Natural killer cell (primary cell): ENCODE measurements at regions not wholly inside any gene's neighbourhood (a gene's known extent, or its start where the extent isn't known, plus 50 kb on each side); places are given as distances from the start of the nearest gene placed in this dataset.
"Not testable (repeated sequence)": the region's sequence is repeated elsewhere in the genome, so short reads cannot be mapped to it uniquely, and the experiment has no call there.

Experiments used
- ATAC-seq, 3 donors: fragments of 150-1000 bp in 2 of 3; fragments of 200-7000 bp in 1 of 3; cut with Tn5 transposase; 1 replicate in 1 of 3; 2 replicates in 2 of 3; pipeline ENCODE4 v1.10.0; 2021; ENCODE audit warnings: mild to moderate bottlenecking in 2 of 3, moderate library complexity in 2 of 3
- DNase-seq, 2 donors: peaks; one replicate each; pipeline versions ENCODE4 v3.0.0 to v3.0.0-alpha.2; 2013 to 2021; ENCODE audit warnings: mixed read lengths in 1 of 2
- H3K27ac ChIP-seq: one replicate; pipeline ENCODE4 v1.5.1; 2013; ENCODE audit warnings: mild to moderate bottlenecking, low read length
- H3K27me3 ChIP-seq: one replicate; pipeline ENCODE4 v1.6.1; 2013; ENCODE audit warnings: low read length; ENCODE audit not compliant: control insufficient read depth, insufficient read depth
- H3K36me3 ChIP-seq: one replicate; pipeline ENCODE4 v1.6.1; 2013; ENCODE audit warnings: low read length; ENCODE audit not compliant: control insufficient read depth, insufficient read depth
- H3K4me1 ChIP-seq: one replicate; pipeline ENCODE4 v1.6.1; 2013; ENCODE audit warnings: low read length; ENCODE audit not compliant: control insufficient read depth, insufficient read depth
- H3K4me3 ChIP-seq: one replicate; pipeline ENCODE4 v1.5.1; 2013; ENCODE audit warnings: low read length
- H3K9me3 ChIP-seq: one replicate; pipeline ENCODE4 v1.6.1; 2013; ENCODE audit warnings: low read length; ENCODE audit not compliant: control insufficient read depth, insufficient read depth
- H3K27ac Mint-ChIP-seq, 2 donors: one replicate each; pipeline ENCODE4 v1.8.0; 2022; ENCODE audit warnings: mild to moderate bottlenecking in 2 of 2, mixed read lengths in 2 of 2, moderate library complexity in 1 of 2
- H3K27me3 Mint-ChIP-seq, 2 donors: one replicate each; pipeline ENCODE4 v1.8.0; 2022; ENCODE audit warnings: low read depth in 2 of 2, mixed read lengths in 2 of 2
- H3K36me3 Mint-ChIP-seq: one replicate; pipeline ENCODE4 v1.8.0; 2022; ENCODE audit warnings: mixed read lengths
- H3K4me1 Mint-ChIP-seq, 2 donors: one replicate each; pipeline ENCODE4 v1.8.0; 2022; ENCODE audit warnings: mixed read lengths in 2 of 2
- H3K4me3 Mint-ChIP-seq: one replicate; pipeline ENCODE4 v1.8.0; 2022; ENCODE audit warnings: mild to moderate bottlenecking, moderate library complexity, mixed read lengths
- H3K9me3 Mint-ChIP-seq, 2 donors: one replicate each; pipeline ENCODE4 v1.8.0; 2022; ENCODE audit warnings: mixed read lengths in 2 of 2
- WGBS: methylation state at CpG from one replicate; pipeline ENCODE4 v1.1.7; 2013; ENCODE audit warnings: missing lambda C conversion rate; ENCODE audit not compliant: insufficient coverage; 5-methylcytosine and 5-hydroxymethylcytosine counted together
- intact Hi-C: fragments of 100-400 bp; cut with micrococcal nuclease; formaldehyde crosslinking; loops from one replicate; pipeline ENCODE4 v1.14.2; 2022
- TF ChIP-seq, protein P1 (sequence below): fragments of 200-600 bp; IDR thresholded peaks from one replicate; pipeline ENCODE4 v1.8.0; 2022; ENCODE audit warnings: antibody characterized with exemption

DNA sequence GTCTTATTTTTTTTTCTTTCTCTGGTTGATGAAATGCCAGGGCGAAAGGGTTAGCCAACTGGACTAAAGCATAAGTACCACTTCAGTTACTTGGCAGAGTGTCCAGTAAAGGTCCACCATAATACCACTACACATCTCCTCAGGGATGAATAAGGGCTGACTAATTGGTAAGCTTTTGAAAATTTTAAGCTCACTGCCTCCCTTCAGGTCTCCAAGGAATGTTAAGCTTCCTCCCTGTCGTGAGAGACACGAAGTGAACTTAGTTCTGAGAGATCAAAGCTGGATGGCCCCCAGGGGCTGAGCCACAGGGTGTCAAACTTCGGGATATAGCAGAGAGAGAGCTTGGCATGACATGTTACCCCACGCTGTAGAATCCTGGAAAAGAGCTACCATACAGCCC, 111.4 kb downstream of the VSIG4 start:
- no peaks in the 10 kb centered on the region for H3K27me3 Mint-ChIP-seq
- Histone ChIP-seq H3K27me3 (no peaks in the 10 kb centered on the region), H3K9me3 (peaks cover 12% of the 10 kb centered on the region), H3K4me3 (no peak overlapping the region), H3K27ac (no peak overlapping the region), H3K4me1 (peaks cover 27% of the 10 kb centered on the region), H3K36me3 (no peaks in the 10 kb centered on the region)
- DNase-seq (no peak), ATAC-seq (no peak)
- no peak overlapping the region for H3K27ac Mint-ChIP-seq
- no peak overlapping the region for H3K4me3 Mint-ChIP-seq
- 94% methylated on average over 4 of the region's 5 CpGs for WGBS
- TF ChIP-seq, protein P1, sequence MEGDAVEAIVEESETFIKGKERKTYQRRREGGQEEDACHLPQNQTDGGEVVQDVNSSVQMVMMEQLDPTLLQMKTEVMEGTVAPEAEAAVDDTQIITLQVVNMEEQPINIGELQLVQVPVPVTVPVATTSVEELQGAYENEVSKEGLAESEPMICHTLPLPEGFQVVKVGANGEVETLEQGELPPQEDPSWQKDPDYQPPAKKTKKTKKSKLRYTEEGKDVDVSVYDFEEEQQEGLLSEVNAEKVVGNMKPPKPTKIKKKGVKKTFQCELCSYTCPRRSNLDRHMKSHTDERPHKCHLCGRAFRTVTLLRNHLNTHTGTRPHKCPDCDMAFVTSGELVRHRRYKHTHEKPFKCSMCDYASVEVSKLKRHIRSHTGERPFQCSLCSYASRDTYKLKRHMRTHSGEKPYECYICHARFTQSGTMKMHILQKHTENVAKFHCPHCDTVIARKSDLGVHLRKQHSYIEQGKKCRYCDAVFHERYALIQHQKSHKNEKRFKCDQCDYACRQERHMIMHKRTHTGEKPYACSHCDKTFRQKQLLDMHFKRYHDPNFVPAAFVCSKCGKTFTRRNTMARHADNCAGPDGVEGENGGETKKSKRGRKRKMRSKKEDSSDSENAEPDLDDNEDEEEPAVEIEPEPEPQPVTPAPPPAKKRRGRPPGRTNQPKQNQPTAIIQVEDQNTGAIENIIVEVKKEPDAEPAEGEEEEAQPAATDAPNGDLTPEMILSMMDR, result no peak
- peaks cover 4 to 6% of the 10 kb centered on the region in 2 donors for H3K9me3 Mint-ChIP-seq
- intact Hi-C loops, result loop anchor here (10.0 kb wide), 1 partner anchor 56 kb away; no protein-coding TSS in a partner anchor
- H3K36me3 Mint-ChIP-seq, result no peaks in the 10 kb centered on the region
- H3K4me1 Mint-ChIP-seq, result peaks cover 41 to 42% of the 10 kb centered on the region in 2 donors

DNA sequence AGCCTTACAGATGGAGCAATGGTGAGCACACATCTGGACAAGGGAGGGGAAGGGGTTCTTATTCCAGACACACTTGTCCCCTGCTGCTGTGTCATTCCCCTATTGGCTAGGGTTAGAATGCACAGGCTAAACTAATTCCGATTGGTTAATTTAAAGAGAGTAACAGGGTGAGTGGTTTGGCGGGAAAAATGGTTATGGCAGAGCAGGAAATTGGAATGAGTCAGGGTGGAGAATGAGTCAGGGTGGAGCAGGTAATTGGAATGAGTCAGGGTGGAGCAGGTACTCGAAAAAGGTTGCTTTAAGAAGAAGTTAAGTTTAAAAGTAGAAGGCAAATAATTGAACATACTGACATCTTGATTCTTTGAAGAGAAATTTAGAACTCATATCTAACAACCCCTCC, 112.5 kb downstream of the VSIG4 start:
- H3K4me1 ChIP-seq, result peaks cover 27% of the 10 kb centered on the region
- H3K36me3 Mint-ChIP-seq, DNase-seq, ATAC-seq, H3K9me3 Mint-ChIP-seq, H3K36me3 ChIP-seq, H3K27me3 ChIP-seq, H3K4me3 ChIP-seq, H3K27me3 Mint-ChIP-seq, H3K9me3 ChIP-seq, H3K27ac ChIP-seq: not testable (repeated sequence)
- H3K4me3 Mint-ChIP-seq, result peak overlapping the region; percentile 77
- WGBS, result 100% methylated on average over 2 of the region's 3 CpGs
- intact Hi-C loops, result loop anchor here (10.0 kb wide), 1 partner anchor 57 kb away; no protein-coding TSS in a partner anchor
- peak overlapping the region; percentile 29 to 88 for H3K27ac Mint-ChIP-seq
- H3K4me1 Mint-ChIP-seq, result peaks cover 51 to 54% of the 10 kb centered on the region in 2 donors

DNA sequence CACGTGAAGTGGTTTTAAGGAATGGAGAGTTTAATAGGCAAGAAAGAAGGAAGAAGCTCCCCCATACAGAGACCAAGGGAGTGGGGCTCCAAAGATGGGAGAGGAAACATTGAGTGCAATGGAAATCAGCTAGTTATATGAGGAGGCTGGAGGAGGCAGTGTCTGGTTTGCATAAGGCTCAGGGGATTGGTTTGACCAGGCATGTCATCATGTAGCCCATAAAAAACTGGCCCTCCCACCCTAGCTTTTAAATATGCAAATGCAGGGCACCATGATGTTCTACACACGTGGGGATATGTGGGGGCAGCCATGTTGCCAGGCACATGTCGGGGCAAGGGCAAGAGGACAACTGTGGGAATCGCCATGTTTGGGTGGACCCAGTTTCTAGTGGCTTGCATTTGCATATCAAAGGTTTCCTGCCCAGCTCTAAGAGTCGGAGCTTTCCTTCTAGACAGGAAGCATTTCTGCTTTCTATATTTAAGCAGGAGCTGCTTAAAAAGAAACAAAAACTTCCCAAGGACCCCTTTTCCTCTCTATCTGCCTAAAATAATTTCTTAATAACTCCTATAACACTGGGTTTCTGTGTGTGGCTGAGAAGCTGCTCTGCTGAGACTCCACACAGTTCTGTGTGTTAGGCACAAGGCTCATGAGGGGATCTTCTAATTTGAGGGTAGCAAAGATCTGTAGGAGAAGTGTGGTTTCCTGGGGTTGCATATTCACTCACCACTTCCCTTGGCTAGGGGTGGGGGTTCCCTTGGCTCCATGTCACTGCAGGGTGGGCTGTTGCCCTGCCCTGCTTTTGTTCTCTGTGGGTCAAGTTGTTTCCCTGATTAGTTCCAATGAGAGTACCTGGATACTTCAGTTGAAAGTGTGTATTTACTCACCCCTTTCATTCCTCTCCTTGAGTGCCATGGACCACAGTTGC, 113.5 kb downstream of the VSIG4 start:
- Histone ChIP-seq H3K27ac (peak overlapping the region; percentile 61), H3K4me1 (peaks cover 27% of the 10 kb centered on the region), H3K4me3 (no peak overlapping the region), H3K27me3 (no peaks in the 10 kb centered on the region), H3K36me3 (no peaks in the 10 kb centered on the region), H3K9me3 (no peaks in the 10 kb centered on the region)
- peaks cover 6% of the 10 kb centered on the region for H3K36me3 Mint-ChIP-seq
- H3K4me1 Mint-ChIP-seq, result peaks cover 57 to 64% of the 10 kb centered on the region in 2 donors
- peaks cover 4% of the 10 kb centered on the region in 2 donors for H3K9me3 Mint-ChIP-seq
- intact Hi-C loops, result loop anchor here (10.0 kb wide), 1 partner anchor 58 kb away; no protein-coding TSS in a partner anchor
- peak overlapping the region; percentile 63 to 88 for H3K27ac Mint-ChIP-seq
- ATAC-seq, result peak; percentile 62 to 81 (median 73)
- DNase-seq, result peak in 1 of 2 donors; percentile 67
- H3K4me3 Mint-ChIP-seq, result peak overlapping the region; percentile 77
- H3K27me3 Mint-ChIP-seq, result peaks cover 0 to 12% of the 10 kb centered on the region in 2 donors
- WGBS, result 0% methylated on average over 4 of the region's 5 CpGs
- TF ChIP-seq, protein P1, result no peak

DNA sequence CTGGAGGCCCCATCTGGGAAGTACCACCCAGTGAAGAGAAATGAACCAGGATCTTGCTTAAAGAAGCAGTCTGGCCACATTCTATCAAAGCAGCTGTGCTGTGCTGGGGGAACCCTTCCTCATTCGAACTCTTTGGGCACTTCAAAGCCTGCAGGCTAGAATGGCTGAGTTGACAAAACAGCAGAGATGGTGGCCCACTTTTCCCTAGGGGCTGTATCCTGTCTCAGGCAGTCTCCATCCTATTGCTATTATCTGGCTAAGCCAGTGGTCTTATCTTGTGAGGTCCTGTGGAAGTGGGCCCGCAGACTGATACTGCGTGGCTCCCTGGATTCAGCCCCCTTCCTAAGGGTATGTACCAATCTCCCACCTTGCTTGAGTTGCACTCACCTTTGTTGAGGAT, 114.3 kb downstream of the VSIG4 start:
- H3K27ac Mint-ChIP-seq, result peak overlapping the region; percentile 63 to 88
- peak overlapping the region; percentile 77 for H3K4me3 Mint-ChIP-seq
- Histone ChIP-seq H3K27me3 (no peaks in the 10 kb centered on the region), H3K4me3 (no peak overlapping the region), H3K9me3 (no peaks in the 10 kb centered on the region), H3K36me3 (no peaks in the 10 kb centered on the region), H3K4me1 (peaks cover 31% of the 10 kb centered on the region), H3K27ac (no peak overlapping the region)
- peaks cover 6% of the 10 kb centered on the region for H3K36me3 Mint-ChIP-seq
- TF ChIP-seq, protein P1, result no peak
- peaks cover 64 to 72% of the 10 kb centered on the region in 2 donors for H3K4me1 Mint-ChIP-seq
- 100% methylated on average over 1 of the region's 3 CpGs for WGBS
- intact Hi-C loops, result loop anchor here (10.0 kb wide), 1 partner anchor 59 kb away; no protein-coding TSS in a partner anchor
- H3K9me3 Mint-ChIP-seq, result peaks cover 4% of the 10 kb centered on the region in 2 donors
- DNase-seq, result no peak
- H3K27me3 Mint-ChIP-seq, result peaks cover 0 to 16% of the 10 kb centered on the region in 2 donors
- no peak for ATAC-seq
